Panc1 (cell line): ENCODE measurements at regions not wholly inside any gene's neighbourhood (a gene's known extent, or its start where the extent isn't known, plus 50 kb on each side); places are given as distances from the start of the nearest gene placed in this dataset.

Source experiments
- ATAC-seq: fragments of 200-7000 bp; cut with Tn5 transposase; 2 replicates; pipeline ENCODE4 v1.9.1; 2020; ENCODE audit warnings: mild to moderate bottlenecking, moderate library complexity
- BruUV-seq: library from RNA; stranded (reverse); fragments of 400-500 nt; replicated peaks from 2 replicates; lab custom pipeline; 2021; lab: Mats Ljungman, UMichigan
- CTCF ChIA-PET: fragments of 300-600 bp; sonication (Branson Sonifier 250); formaldehyde crosslinking; loops from one replicate; lab custom pipeline; 2022; ENCODE audit warnings: antibody characterized with exemption; lab: Charles Lee
- POLR2A ChIA-PET: fragments of 300-600 bp; sonication (Branson Sonifier 250); formaldehyde crosslinking; loops from one replicate; lab custom pipeline; 2022; ENCODE audit warnings: antibody characterized with exemption; lab: Charles Lee
- DNase-seq: peaks from one replicate; pipeline ENCODE4 v3.0.0-alpha.2; 2010; ENCODE audit warnings: low read depth, low spot score
- H3K27ac ChIP-seq: 2 replicates; pipeline ENCODE4 v1.5.1; 2011; ENCODE audit warnings: mild to moderate bottlenecking, low read length, inconsistent platforms
- H3K27me3 ChIP-seq: fragments of 200-500 bp; sonication (Bioruptor generic); 2 replicates; pipeline ENCODE4 v1.6.0; 2014; ENCODE audit warnings: low read length, inconsistent platforms; ENCODE audit not compliant: control insufficient read depth, insufficient read depth
- H3K36me3 ChIP-seq: fragments of 200-500 bp; sonication (Bioruptor generic); 2 replicates; pipeline ENCODE4 v1.5.1; 2014; ENCODE audit warnings: inconsistent platforms, mild to moderate bottlenecking, low read length, moderate library complexity; ENCODE audit not compliant: control insufficient read depth, insufficient read depth
- H3K4me1 ChIP-seq: 2 replicates; pipeline ENCODE4 v1.5.1; 2011; ENCODE audit warnings: inconsistent platforms, mild to moderate bottlenecking, low read length, moderate library complexity; ENCODE audit not compliant: control insufficient read depth, insufficient read depth
- H3K4me3 ChIP-seq, 2 experiments: 2 replicates each; pipeline ENCODE4 v1.5.1; 2011 to 2012; ENCODE audit warnings: low read depth in 2 of 2, low read length in 2 of 2, mild to moderate bottlenecking in 2 of 2, inconsistent platforms in 1 of 2, moderate library complexity in 1 of 2
- H3K9me3 ChIP-seq: fragments of 200-500 bp; sonication (Bioruptor generic); 2 replicates; pipeline ENCODE4 v1.5.1; 2014; ENCODE audit warnings: low read depth, mild to moderate bottlenecking, inconsistent platforms, low read length, moderate library complexity; ENCODE audit not compliant: control insufficient read depth, insufficient read depth
- POLR2AphosphoS5 ChIP-seq: IDR thresholded peaks from 2 replicates; pipeline ENCODE4 v1.6.1; 2012; ENCODE audit warnings: mild to moderate bottlenecking, low read depth, low read length, moderate library complexity
- SIN3A ChIP-seq: IDR thresholded peaks from 2 replicates; pipeline ENCODE4 v1.6.1; 2012; ENCODE audit warnings: low read depth, mild to moderate bottlenecking, low read length, moderate library complexity, borderline replicate concordance; ENCODE audit not compliant: insufficient read depth
- TCF7L2 ChIP-seq: IDR thresholded peaks from 2 replicates; pipeline ENCODE4 v1.6.1; 2011; ENCODE audit warnings: mild to moderate bottlenecking, low read depth, low read length, inconsistent platforms
- in situ Hi-C: cut with HindIII; loops from 2 replicates; pipeline ENCODE4 v1.10.0; 2016; ENCODE audit warnings: low sequenced_read_pairs, low pct_unique_long_range_greater_than_20kb
- intact Hi-C: fragments of 100-400 bp; cut with micrococcal nuclease; formaldehyde crosslinking; loops from one replicate; pipeline ENCODE4 v1.10.0; 2022; ENCODE audit not compliant: unreplicated experiment
- TF ChIP-seq, protein P1 (sequence below), 2 experiments: IDR thresholded peaks; 2 replicates each; pipeline ENCODE4 v1.6.1; 2011 to 2012; ENCODE audit warnings: low read depth in 2 of 2, control low read depth in 1 of 2, low read length in 1 of 2, mild to moderate bottlenecking in 1 of 2, moderate library complexity in 1 of 2; ENCODE audit not compliant: insufficient read depth in 1 of 2
- TF ChIP-seq, protein P2 (sequence below): fragments of 450-650 bp; IDR thresholded peaks from 2 replicates; pipeline ENCODE4 v1.5.1; 2017; ENCODE audit warnings: mild to moderate bottlenecking

DNA sequence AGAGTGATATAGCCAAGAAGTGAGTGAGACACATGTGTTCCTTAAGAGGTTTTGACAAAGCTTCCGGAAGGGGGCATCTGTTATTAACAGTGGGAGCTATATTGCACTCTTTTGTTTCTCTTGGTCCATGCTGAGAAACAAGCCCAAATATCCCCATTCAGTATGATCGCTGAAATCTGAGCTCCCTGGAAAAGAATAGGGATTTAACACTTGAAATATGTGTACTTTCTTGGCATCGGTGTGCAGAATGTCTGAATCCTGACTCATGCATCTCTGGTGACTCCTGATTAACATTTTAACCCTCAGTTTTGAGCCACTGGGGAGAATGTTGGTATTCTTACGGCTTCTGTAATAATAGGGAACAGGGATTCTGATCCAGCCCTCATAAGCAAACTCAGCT, 448.1 kb downstream of the TSN start:
- in situ Hi-C loops: no loop called here

DNA sequence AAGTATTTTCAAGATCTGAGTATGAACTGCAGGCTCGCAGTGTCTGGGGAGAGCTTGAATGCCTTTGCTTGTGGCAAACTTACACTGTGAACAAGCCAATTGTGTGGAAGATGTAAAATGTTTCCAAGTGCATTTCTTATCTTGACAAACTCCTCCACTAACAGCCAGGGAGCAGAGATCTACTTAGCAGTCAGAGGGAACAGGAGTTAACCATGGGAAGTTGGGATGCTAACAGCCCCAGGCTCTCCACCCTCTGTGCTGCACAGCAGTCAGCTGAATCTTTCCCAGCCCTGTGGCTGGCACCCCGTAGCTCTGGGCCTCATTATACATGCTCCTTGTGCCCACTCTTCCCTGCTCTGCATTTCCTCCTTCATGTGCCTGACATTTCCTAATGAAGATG, 450.2 kb downstream of the TSN start:
- ATAC-seq: no peak
- Histone ChIP-seq H3K4me3 (no peak overlapping the region), H3K27ac (no peak overlapping the region), H3K9me3 (no peaks in the 10 kb centered on the region), H3K4me1 (no peaks in the 10 kb centered on the region), H3K36me3 (no peaks in the 10 kb centered on the region), H3K27me3 (no peaks in the 10 kb centered on the region)
- TF ChIP-seq, protein P1, sequence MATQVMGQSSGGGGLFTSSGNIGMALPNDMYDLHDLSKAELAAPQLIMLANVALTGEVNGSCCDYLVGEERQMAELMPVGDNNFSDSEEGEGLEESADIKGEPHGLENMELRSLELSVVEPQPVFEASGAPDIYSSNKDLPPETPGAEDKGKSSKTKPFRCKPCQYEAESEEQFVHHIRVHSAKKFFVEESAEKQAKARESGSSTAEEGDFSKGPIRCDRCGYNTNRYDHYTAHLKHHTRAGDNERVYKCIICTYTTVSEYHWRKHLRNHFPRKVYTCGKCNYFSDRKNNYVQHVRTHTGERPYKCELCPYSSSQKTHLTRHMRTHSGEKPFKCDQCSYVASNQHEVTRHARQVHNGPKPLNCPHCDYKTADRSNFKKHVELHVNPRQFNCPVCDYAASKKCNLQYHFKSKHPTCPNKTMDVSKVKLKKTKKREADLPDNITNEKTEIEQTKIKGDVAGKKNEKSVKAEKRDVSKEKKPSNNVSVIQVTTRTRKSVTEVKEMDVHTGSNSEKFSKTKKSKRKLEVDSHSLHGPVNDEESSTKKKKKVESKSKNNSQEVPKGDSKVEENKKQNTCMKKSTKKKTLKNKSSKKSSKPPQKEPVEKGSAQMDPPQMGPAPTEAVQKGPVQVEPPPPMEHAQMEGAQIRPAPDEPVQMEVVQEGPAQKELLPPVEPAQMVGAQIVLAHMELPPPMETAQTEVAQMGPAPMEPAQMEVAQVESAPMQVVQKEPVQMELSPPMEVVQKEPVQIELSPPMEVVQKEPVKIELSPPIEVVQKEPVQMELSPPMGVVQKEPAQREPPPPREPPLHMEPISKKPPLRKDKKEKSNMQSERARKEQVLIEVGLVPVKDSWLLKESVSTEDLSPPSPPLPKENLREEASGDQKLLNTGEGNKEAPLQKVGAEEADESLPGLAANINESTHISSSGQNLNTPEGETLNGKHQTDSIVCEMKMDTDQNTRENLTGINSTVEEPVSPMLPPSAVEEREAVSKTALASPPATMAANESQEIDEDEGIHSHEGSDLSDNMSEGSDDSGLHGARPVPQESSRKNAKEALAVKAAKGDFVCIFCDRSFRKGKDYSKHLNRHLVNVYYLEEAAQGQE (IDR thresholded peaks at IDR 0.05; ENCODE audit: insufficient read depth in 1 of 2, low read depth in 2 of 2, low read length in 1 of 2): no peak
- TF ChIP-seq POLR2AphosphoS5 (no peak), TCF7L2 (no peak), SIN3A (no peak)
- TF ChIP-seq, protein P2, sequence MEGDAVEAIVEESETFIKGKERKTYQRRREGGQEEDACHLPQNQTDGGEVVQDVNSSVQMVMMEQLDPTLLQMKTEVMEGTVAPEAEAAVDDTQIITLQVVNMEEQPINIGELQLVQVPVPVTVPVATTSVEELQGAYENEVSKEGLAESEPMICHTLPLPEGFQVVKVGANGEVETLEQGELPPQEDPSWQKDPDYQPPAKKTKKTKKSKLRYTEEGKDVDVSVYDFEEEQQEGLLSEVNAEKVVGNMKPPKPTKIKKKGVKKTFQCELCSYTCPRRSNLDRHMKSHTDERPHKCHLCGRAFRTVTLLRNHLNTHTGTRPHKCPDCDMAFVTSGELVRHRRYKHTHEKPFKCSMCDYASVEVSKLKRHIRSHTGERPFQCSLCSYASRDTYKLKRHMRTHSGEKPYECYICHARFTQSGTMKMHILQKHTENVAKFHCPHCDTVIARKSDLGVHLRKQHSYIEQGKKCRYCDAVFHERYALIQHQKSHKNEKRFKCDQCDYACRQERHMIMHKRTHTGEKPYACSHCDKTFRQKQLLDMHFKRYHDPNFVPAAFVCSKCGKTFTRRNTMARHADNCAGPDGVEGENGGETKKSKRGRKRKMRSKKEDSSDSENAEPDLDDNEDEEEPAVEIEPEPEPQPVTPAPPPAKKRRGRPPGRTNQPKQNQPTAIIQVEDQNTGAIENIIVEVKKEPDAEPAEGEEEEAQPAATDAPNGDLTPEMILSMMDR: no peak
- intact Hi-C loops (no loop called here), in situ Hi-C loops (no loop called here)
- ChIA-PET CTCF (no interaction called here), POLR2A (no interaction called here)
- no peak for DNase-seq
- no TSS peak for BruUV-seq

More for the DNA sequence above, 448.1 kb downstream of the TSN start:
- no peak for DNase-seq
- no peak for ATAC-seq
- intact Hi-C loops: no loop called here
- TF ChIP-seq POLR2AphosphoS5: no peak
- TF ChIP-seq SIN3A: no peak
- BruUV-seq: no TSS peak
- no peak overlapping the region for H3K27ac ChIP-seq
- no peaks in the 10 kb centered on the region for H3K9me3 ChIP-seq
- H3K36me3 ChIP-seq: no peaks in the 10 kb centered on the region
- H3K27me3 ChIP-seq: no peaks in the 10 kb centered on the region
- no peaks in the 10 kb centered on the region for H3K4me1 ChIP-seq
- ChIA-PET POLR2A (no interaction called here), CTCF (no interaction called here)
- H3K4me3 ChIP-seq: no peak overlapping the region

DNA sequence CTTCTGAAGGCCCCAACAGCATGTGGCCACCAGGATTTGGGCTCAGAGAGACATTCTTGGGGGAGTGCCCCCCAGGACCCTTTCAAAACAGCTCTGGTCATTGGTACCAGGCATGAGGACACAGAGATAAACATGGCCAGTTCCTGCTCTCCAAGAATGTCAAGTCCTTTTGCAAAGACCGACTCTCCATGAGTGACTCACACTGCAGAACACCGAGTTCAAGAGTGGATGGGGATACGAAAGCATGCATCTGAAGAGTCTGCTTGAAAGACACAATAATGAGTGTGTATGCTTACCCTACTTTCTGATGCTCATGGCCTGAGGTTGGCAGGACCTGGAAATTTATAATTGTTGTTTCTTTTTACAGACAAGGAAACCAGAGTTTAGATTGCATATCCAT, 450.6 kb downstream of the TSN start:
- Histone ChIP-seq H3K4me1 (no peaks in the 10 kb centered on the region), H3K9me3 (no peaks in the 10 kb centered on the region), H3K27ac (no peak overlapping the region), H3K4me3 (no peak overlapping the region), H3K27me3 (no peaks in the 10 kb centered on the region), H3K36me3 (no peaks in the 10 kb centered on the region)
- ChIA-PET POLR2A (no interaction called here), CTCF (no interaction called here)
- in situ Hi-C loops: no loop called here
- DNase-seq: no peak
- no TSS peak for BruUV-seq
- TF ChIP-seq TCF7L2 (no peak), SIN3A (no peak)
- no peak for ATAC-seq
- intact Hi-C loops: no loop called here
